ENCODE measurements at regions not wholly inside any gene's neighbourhood (a gene's known extent, or its start where the extent isn't known, plus 50 kb on each side); places are given as distances from the start of the nearest gene placed in this dataset.

DNA sequence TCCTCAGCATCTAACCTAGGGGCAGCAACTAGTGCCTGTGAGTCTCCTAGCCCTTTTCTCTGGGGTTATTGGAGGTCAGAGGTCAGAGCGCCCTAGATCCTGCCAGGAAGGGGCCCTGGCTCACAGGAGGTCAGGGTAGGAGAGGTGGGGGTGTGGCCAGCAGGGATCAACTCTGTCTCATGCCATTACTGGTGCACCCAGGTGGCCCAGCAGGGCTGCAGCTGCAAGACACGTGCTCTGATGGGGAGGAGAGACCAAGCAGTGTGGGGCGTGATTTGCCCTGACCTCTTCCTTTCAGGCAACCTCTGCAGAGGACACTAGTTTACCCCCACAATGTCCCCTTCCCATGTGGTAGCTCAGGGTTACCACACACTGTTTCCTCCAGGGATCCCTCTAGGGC lies 73.3 kb upstream of the ZNF30 start (continued):
- TF ChIP-seq, protein P1, sequence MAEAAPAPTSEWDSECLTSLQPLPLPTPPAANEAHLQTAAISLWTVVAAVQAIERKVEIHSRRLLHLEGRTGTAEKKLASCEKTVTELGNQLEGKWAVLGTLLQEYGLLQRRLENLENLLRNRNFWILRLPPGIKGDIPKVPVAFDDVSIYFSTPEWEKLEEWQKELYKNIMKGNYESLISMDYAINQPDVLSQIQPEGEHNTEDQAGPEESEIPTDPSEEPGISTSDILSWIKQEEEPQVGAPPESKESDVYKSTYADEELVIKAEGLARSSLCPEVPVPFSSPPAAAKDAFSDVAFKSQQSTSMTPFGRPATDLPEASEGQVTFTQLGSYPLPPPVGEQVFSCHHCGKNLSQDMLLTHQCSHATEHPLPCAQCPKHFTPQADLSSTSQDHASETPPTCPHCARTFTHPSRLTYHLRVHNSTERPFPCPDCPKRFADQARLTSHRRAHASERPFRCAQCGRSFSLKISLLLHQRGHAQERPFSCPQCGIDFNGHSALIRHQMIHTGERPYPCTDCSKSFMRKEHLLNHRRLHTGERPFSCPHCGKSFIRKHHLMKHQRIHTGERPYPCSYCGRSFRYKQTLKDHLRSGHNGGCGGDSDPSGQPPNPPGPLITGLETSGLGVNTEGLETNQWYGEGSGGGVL (CRISPR knock-in tag; IDR thresholded peaks at IDR 0.05): no peak
- TF ChIP-seq ZNF445 (CRISPR knock-in tag; IDR thresholded peaks at IDR 0.05; ENCODE audit: low read depth): no peak
- TF ChIP-seq MYNN (IDR thresholded peaks at IDR 0.05): no peak
- no peak for TF ChIP-seq MYNN (CRISPR knock-in tag; IDR thresholded peaks at IDR 0.05)

DNA sequence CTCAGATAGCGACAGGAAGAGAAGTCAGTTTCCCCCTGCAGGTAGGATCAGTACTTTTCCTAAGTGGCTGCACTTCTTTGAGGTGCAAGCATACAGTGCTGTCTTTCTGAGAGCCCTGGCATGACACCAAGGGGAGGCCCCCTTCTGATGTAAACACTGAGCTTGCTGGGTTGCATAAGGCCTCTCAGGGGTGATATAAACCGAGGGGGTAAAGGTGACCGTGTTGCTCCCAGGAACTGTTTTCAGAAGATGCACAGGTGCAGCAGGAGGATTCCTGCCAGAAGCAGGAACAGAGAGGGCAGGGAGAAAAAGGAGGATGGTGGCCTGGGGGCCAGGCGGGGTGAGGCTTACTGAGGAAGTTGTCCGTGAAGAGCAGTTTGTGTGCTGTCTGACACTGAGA lies 74.0 kb upstream of the ZNF30 start:
- in situ Hi-C loops (cut with MboI) (no loop called here), intact Hi-C loops (cut with micrococcal nuclease) (no loop called here)
- BruUV-seq (replicated peaks): no TSS peak
- no peaks in the 10 kb centered on the region for H3K36me3 ChIP-seq (ENCODE audit: control insufficient read depth, insufficient read depth, low read length)
- H3K9ac ChIP-seq (ENCODE audit: insufficient read depth in 1 of 2, low read depth in 2 of 2, low read length in 2 of 2): no peak overlapping the region
- no peak overlapping the region for H3K27ac ChIP-seq (ENCODE audit: extremely low read depth, low read depth, low read length)
- 0 out of 2 replicates have a peak, but pooled peaks cover 2% of the 10 kb centered on the region for H3K9me3 ChIP-seq (replicated peaks; ENCODE audit: control insufficient read depth, insufficient read depth, low read depth, low read length)
- DNase-seq (ENCODE audit: extremely low read depth in 1 of 4, low spot score in 3 of 4): no peak
- H3K79me2 ChIP-seq (ENCODE audit: control insufficient read depth, insufficient read depth, low read length): no peaks in the 10 kb centered on the region; the same call in 2 of the 3 replicates
- TF ChIP-seq STAG1 (CRISPR knock-in tag; IDR thresholded peaks at IDR 0.05; ENCODE audit: borderline replicate concordance): no peak
- TF ChIP-seq MECOM (CRISPR knock-in tag; IDR thresholded peaks at IDR 0.05): no peak
- TF ChIP-seq NBN (IDR thresholded peaks at IDR 0.05; ENCODE audit: low read depth): no peak
- no peak for TF ChIP-seq NFYB (IDR thresholded peaks at IDR 0.05; ENCODE audit: extremely low read depth, insufficient read length)
- no peak for TF ChIP-seq NCOA6 (IDR thresholded peaks at IDR 0.05)
- no peak for TF ChIP-seq CBX1 (IDR thresholded peaks at IDR 0.05; ENCODE audit: low read depth)
- TF ChIP-seq ZFP1 (CRISPR knock-in tag; IDR thresholded peaks at IDR 0.05): no peak
- TF ChIP-seq, protein P2, sequence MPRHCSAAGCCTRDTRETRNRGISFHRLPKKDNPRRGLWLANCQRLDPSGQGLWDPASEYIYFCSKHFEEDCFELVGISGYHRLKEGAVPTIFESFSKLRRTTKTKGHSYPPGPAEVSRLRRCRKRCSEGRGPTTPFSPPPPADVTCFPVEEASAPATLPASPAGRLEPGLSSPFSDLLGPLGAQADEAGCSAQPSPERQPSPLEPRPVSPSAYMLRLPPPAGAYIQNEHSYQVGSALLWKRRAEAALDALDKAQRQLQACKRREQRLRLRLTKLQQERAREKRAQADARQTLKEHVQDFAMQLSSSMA (CRISPR knock-in tag; IDR thresholded peaks at IDR 0.05): no peak
- TF ChIP-seq ZNF165 (CRISPR knock-in tag; IDR thresholded peaks at IDR 0.05; ENCODE audit: borderline replicate concordance): no peak
- TF ChIP-seq MEF2D (tag; conservative IDR thresholded peaks at IDR 0.05; ENCODE audit: low read depth): no peak
- no peak for TF ChIP-seq TRIM28 (IDR thresholded peaks at IDR 0.05)
- TF ChIP-seq, protein P3, sequence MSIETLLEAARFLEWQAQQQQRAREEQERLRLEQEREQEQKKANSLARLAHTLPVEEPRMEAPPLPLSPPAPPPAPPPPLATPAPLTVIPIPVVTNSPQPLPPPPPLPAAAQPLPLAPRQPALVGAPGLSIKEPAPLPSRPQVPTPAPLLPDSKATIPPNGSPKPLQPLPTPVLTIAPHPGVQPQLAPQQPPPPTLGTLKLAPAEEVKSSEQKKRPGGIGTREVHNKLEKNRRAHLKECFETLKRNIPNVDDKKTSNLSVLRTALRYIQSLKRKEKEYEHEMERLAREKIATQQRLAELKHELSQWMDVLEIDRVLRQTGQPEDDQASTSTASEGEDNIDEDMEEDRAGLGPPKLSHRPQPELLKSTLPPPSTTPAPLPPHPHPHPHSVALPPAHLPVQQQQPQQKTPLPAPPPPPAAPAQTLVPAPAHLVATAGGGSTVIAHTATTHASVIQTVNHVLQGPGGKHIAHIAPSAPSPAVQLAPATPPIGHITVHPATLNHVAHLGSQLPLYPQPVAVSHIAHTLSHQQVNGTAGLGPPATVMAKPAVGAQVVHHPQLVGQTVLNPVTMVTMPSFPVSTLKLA (conservative IDR thresholded peaks at IDR 0.05): no peak
- no peak for TF ChIP-seq PTBP1 (IDR thresholded peaks at IDR 0.05; ENCODE audit: low read depth, low read length)
- no peak for TF ChIP-seq NFIC (IDR thresholded peaks at IDR 0.05)
- ATAC-seq: no peak
- no peak overlapping the region for H3K4me3 ChIP-seq
- H3K4me1 ChIP-seq (replicated peaks in 1 of 2; ENCODE audit: control insufficient read depth in 2 of 2, insufficient read depth in 2 of 2, low read length in 2 of 2): no peaks in the 10 kb centered on the region
- H2AFZ ChIP-seq (ENCODE audit: low read depth, low read length): no peak overlapping the region
- CTCF ChIA-PET (ENCODE audit: low intra/inter-chr PET ratio): no interaction called here
- no peak overlapping the region for H3K4me2 ChIP-seq (ENCODE audit: insufficient read depth, low read length)
- H4K20me1 ChIP-seq (replicated peaks; ENCODE audit: control insufficient read depth, insufficient read depth, low read length): no peaks in the 10 kb centered on the region
- H3K27me3 ChIP-seq (ENCODE audit: control insufficient read depth in 2 of 2, insufficient read depth in 2 of 2, low read length in 2 of 2): no peaks in the 10 kb centered on the region
- no peaks in the 10 kb centered on the region for H3K9me1 ChIP-seq (ENCODE audit: control insufficient read depth, insufficient read depth, low read length)
- 46% methylated on average over 5 of the region's 5 CpGs for WGBS (ENCODE audit: insufficient coverage, low coverage, missing lambda C conversion rate)
- POLR2A ChIA-PET: no interaction called here
- FAIRE-seq: no peak
